Tibial nerve (tissue), 4 donors: ENCODE measurements at regions not wholly inside any gene's neighbourhood (a gene's known extent, or its start where the extent isn't known, plus 50 kb on each side); places are given as distances from the start of the nearest gene placed in this dataset.

Experiments
- DNase-seq, 2 donors: peaks; one replicate each; pipeline ENCODE4 v3.0.0-alpha.2; 2019; ENCODE audit warnings: low spot score in 2 of 2
- H3K27ac ChIP-seq, 4 donors: fragments of 200-600 bp; sonication (generic) in 3 of 4; one replicate each; pipeline ENCODE4 v1.5.1; 2017 to 2019; ENCODE audit warnings: mild to moderate bottlenecking in 1 of 4
- H3K27me3 ChIP-seq, 2 donors: fragments of 200-600 bp; sonication (generic) in 1 of 2; one replicate each; pipeline versions ENCODE4 v1.5.1 to v1.6.0; 2017 to 2019
- H3K36me3 ChIP-seq, 3 donors: fragments of 200-600 bp; sonication (generic); one replicate each; pipeline ENCODE4 v1.5.1; 2018 to 2019
- H3K4me1 ChIP-seq, 4 donors: fragments of 200-600 bp; sonication (generic) in 3 of 4; one replicate each; pipeline ENCODE4 v1.5.1; 2017 to 2019
- H3K4me3 ChIP-seq, 4 donors: fragments of 200-600 bp; sonication (generic) in 3 of 4; one replicate each; pipeline ENCODE4 v1.5.1; 2017 to 2019; ENCODE audit warnings: mild to moderate bottlenecking in 1 of 4, moderate library complexity in 1 of 4
- H3K9me3 ChIP-seq, 4 donors: fragments of 200-600 bp; sonication (generic) in 3 of 4; one replicate each; pipeline ENCODE4 v1.5.1; 2017 to 2019
- EP300 ChIP-seq, 2 donors: sonication (generic); formaldehyde crosslinking; IDR thresholded peaks; one replicate each; pipeline ENCODE4 v1.6.1; 2017; ENCODE audit warnings: antibody characterized with exemption in 2 of 2, mild to moderate bottlenecking in 1 of 2
- POLR2A ChIP-seq, 2 donors: fragments of 450-650 bp; IDR thresholded peaks; one replicate each; pipeline ENCODE4 v1.6.1; 2017; ENCODE audit warnings: antibody characterized with exemption in 2 of 2, mild to moderate bottlenecking in 2 of 2, moderate library complexity in 2 of 2
- WGBS, 2 donors: methylation state at CpG; one replicate each; pipeline ENCODE4 v1.1.5; 2018; 5-methylcytosine and 5-hydroxymethylcytosine counted together
- TF ChIP-seq, protein P1 (sequence below), 5 experiments: fragments of 200-600 bp in 3 of 5; fragments of 450-650 bp in 2 of 5; sonication (generic) in 3 of 5; IDR thresholded peaks; one replicate each; pipeline ENCODE4 v1.5.1; 2016 to 2019; ENCODE audit warnings: antibody characterized with exemption in 5 of 5, mild to moderate bottlenecking in 3 of 5, moderate library complexity in 2 of 5

DNA sequence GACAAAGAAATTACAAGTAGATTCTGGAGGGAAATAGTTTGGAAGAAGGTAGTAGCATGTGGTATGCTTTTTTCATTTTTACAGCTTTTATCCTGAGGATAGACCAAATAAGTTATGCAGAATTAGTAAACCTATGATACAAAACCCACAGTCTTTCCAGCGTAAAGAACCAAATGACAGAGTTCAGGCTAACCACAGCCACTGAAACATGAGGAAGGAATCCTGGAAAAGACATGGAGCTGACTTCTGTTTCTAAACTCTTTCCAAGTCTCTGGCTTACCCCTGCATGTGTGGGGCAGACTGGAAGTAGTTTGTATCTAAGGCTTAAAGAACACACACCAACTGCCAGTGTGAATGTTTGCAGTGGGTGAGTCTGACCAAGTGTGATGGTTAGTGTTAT lies 258.4 kb upstream of the TENM4 start:
- Histone ChIP-seq H3K27me3 (no peaks in the 10 kb centered on the region), H3K4me1 (no peaks in the 10 kb centered on the region), H3K9me3 (peaks cover 0 to 25% (median 2%) of the 10 kb centered on the region in 4 donors)

DNA sequence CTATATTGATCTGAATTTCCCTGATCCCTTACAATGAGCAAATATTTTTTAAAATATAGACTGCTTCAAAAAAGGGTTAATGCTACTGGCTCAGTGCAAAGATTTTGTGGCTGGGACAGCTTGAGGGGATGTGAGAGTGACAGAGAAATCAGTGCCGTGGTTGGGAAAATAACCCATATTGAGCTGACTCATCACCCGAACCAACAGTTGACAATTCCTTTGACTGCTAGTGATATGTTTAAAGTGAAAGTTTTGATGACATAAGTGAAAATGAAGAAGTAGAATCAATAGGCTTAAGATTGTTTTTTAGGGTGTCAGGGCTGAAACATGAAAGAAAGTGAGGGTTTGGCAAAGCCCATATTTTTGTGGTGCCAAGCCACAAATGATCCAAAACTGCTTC lies 257.1 kb upstream of the TENM4 start:
- Histone ChIP-seq H3K9me3 (peaks cover 0 to 20% (median 2%) of the 10 kb centered on the region in 4 donors), H3K27me3 (no peaks in the 10 kb centered on the region), H3K4me1 (no peaks in the 10 kb centered on the region), H3K27ac (no peak overlapping the region), H3K4me3 (no peak overlapping the region), H3K36me3 (no peaks in the 10 kb centered on the region)
- WGBS, 2 donors, result 60 to 64% methylated on average over 2 of the region's 2 CpGs
- TF ChIP-seq EP300 (IDR thresholded peaks at IDR 0.05) (no peak), POLR2A (IDR thresholded peaks at IDR 0.05) (no peak)
- TF ChIP-seq, protein P1, sequence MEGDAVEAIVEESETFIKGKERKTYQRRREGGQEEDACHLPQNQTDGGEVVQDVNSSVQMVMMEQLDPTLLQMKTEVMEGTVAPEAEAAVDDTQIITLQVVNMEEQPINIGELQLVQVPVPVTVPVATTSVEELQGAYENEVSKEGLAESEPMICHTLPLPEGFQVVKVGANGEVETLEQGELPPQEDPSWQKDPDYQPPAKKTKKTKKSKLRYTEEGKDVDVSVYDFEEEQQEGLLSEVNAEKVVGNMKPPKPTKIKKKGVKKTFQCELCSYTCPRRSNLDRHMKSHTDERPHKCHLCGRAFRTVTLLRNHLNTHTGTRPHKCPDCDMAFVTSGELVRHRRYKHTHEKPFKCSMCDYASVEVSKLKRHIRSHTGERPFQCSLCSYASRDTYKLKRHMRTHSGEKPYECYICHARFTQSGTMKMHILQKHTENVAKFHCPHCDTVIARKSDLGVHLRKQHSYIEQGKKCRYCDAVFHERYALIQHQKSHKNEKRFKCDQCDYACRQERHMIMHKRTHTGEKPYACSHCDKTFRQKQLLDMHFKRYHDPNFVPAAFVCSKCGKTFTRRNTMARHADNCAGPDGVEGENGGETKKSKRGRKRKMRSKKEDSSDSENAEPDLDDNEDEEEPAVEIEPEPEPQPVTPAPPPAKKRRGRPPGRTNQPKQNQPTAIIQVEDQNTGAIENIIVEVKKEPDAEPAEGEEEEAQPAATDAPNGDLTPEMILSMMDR (IDR thresholded peaks at IDR 0.05), result no peak
- no peak for DNase-seq

More for the DNA sequence above, 258.4 kb upstream of the TENM4 start:
- H3K4me3 ChIP-seq, result no peak overlapping the region
- TF ChIP-seq, protein P1 (IDR thresholded peaks at IDR 0.05), result no peak
- TF ChIP-seq EP300 (IDR thresholded peaks at IDR 0.05) (no peak), POLR2A (IDR thresholded peaks at IDR 0.05) (no peak)
- H3K27ac ChIP-seq, result no peak overlapping the region
- no peaks in the 10 kb centered on the region for H3K36me3 ChIP-seq
- WGBS, 2 donors, result 85 to 94% methylated on average over 1 of the region's 1 CpG
- no peak for DNase-seq

DNA sequence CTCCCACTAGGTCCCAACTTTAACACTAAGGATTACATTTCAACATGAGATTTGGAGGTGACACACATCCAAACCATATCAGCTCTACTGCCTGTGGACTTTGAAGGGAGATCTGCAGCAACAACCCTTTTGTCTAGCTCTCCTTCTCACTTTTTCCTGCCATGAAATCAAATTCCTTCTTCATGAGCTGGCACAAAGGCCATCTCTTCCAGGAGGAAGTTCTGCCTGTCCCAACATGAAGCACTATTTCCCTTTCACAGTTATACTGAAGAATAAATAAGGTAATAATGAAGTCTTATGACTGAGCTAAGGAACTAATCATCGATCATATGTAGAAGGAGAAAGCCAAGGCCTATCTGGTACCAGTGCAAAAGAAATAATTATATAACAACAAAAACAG lies 253.5 kb upstream of the TENM4 start:
- H3K27ac ChIP-seq, result no peak overlapping the region
- no peak overlapping the region for H3K4me3 ChIP-seq
- H3K4me1 ChIP-seq, result no peaks in the 10 kb centered on the region
- TF ChIP-seq POLR2A (IDR thresholded peaks at IDR 0.05) (no peak), EP300 (IDR thresholded peaks at IDR 0.05) (no peak)
- TF ChIP-seq, protein P1 (IDR thresholded peaks at IDR 0.05), result no peak
- no peaks in the 10 kb centered on the region for H3K36me3 ChIP-seq
- no peaks in the 10 kb centered on the region for H3K27me3 ChIP-seq
- 93 to 96% methylated on average over 1 of the region's 1 CpG for WGBS, 2 donors
- no peaks in the 10 kb centered on the region for H3K9me3 ChIP-seq
- DNase-seq, result no peak

DNA sequence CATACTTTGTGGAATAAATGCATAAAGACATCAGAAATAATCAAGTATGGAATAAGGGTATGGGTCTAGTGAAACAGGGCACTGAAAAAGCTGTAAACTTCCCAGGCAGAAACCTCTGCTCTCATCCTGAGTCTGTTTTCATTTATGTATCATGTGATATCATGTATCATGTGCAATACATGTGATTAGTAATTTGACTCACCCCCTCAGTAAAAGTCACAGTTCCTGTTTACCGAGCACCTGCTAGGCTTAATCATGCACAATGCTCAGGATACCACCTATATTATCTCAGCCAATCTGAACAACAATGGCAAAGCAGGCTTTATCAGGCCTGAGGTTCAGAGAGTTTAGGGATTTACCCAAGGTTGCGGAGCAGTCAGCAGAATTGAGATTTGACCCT lies 250.6 kb upstream of the TENM4 start:
- H3K4me1 ChIP-seq, result no peaks in the 10 kb centered on the region
- no peak for DNase-seq
- H3K27me3 ChIP-seq, result no peaks in the 10 kb centered on the region
- no peak for TF ChIP-seq POLR2A (IDR thresholded peaks at IDR 0.05)
- TF ChIP-seq EP300 (IDR thresholded peaks at IDR 0.05), result no peak
- TF ChIP-seq, protein P1 (IDR thresholded peaks at IDR 0.05), result no peak
- H3K9me3 ChIP-seq, result no peaks in the 10 kb centered on the region
- H3K36me3 ChIP-seq, result no peaks in the 10 kb centered on the region
- WGBS, 2 donors, result 87 to 90% methylated on average over 2 of the region's 2 CpGs
- H3K27ac ChIP-seq, result no peak overlapping the region
- H3K4me3 ChIP-seq, result no peak overlapping the region

DNA sequence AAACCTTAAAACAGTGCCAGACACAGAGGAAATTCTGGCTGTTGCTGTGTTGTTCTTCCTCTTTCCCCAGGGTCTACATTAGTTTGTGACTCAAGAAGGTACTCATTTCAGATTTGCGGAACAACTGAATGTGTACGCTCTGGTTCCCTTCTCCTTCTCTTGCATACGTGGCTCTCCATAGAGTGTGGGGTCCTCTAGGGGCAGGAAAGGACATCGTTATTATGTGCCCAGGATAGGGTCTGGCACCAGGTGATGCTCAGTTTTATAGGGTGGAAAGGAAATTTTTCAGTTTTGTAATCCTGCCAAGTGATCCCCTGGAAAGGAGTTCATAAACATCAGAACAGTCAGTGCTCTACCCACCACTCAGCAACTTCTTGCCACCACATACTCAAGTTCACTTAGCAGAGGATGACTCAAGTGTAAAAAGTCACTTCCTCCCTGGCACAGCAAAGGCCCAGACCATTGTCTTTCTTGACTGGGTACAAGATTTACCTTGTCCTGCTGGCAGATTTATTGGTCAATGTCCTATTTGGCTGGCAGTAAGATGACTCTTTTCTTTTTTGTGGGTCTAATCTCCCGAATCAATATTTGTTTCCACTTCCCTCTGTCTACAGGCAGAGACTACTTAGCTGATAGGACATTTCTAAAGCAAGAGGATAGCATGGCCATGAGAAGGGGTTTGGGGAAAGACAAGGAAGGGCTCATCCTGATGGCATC lies 246.0 kb upstream of the TENM4 start:
- H3K27ac ChIP-seq, result no peak overlapping the region
- WGBS, 2 donors, result 67 to 75% methylated on average over 5 of the region's 5 CpGs
- no peaks in the 10 kb centered on the region for H3K4me1 ChIP-seq
- H3K27me3 ChIP-seq, result no peaks in the 10 kb centered on the region
- DNase-seq, result no peak
- H3K9me3 ChIP-seq, result no peaks in the 10 kb centered on the region
- H3K36me3 ChIP-seq, result no peaks in the 10 kb centered on the region
- TF ChIP-seq, protein P1 (IDR thresholded peaks at IDR 0.05), result no peak
- no peak for TF ChIP-seq POLR2A (IDR thresholded peaks at IDR 0.05)
- no peak for TF ChIP-seq EP300 (IDR thresholded peaks at IDR 0.05)
- no peak overlapping the region for H3K4me3 ChIP-seq
